Colonic mucosa (tissue), 4 donors: ENCODE measurements at regions not wholly inside any gene's neighbourhood (a gene's known extent, or its start where the extent isn't known, plus 50 kb on each side); places are given as distances from the start of the nearest gene placed in this dataset.

Experiments
- DNase-seq: peaks from one replicate; pipeline ENCODE4 v3.0.0-alpha.2; 2020
- H3K27ac ChIP-seq: fragments of 200-600 bp; one replicate; pipeline ENCODE4 v1.8.0; 2021
- H3K27me3 ChIP-seq: fragments of 200-600 bp; one replicate; pipeline ENCODE4 v1.8.0; 2021
- H3K36me3 ChIP-seq: fragments of 200-600 bp; one replicate; pipeline ENCODE4 v1.8.0; 2021
- H3K4me1 ChIP-seq: fragments of 200-600 bp; one replicate; pipeline ENCODE4 v1.8.0; 2021; ENCODE audit warnings: mild to moderate bottlenecking
- H3K4me3 ChIP-seq: fragments of 200-600 bp; one replicate; pipeline ENCODE4 v1.8.0; 2021
- H3K9ac ChIP-seq, 2 donors: one replicate each; pipeline ENCODE4 v1.7.0; 2013; ENCODE audit warnings: control low read depth in 2 of 2, low read depth in 2 of 2, low read length in 2 of 2
- H3K9me3 ChIP-seq: fragments of 200-600 bp; one replicate; pipeline ENCODE4 v1.8.0; 2021
- CTCF ChIP-seq: fragments of 200-600 bp; IDR thresholded peaks from one replicate; pipeline ENCODE4 v1.8.0; 2022; ENCODE audit warnings: antibody characterized with exemption, mild to moderate bottlenecking
- intact Hi-C: fragments of 100-400 bp; cut with DNase I; formaldehyde crosslinking; loops from one replicate; pipeline ENCODE4 v1.14.1; 2022
- donor health status: healthy.
- donor health status: DM: no; HTN: no; CAD: no.
- donor health status: DM: no; HTN: no; CAD: no.

- Histone ChIP-seq H3K9ac (no peak overlapping the region), H3K27me3 (no peaks in the 10 kb centered on the region), H3K27ac (no peak overlapping the region), H3K4me3 (no peak overlapping the region), H3K36me3 (no peaks in the 10 kb centered on the region), H3K9me3 (no peaks in the 10 kb centered on the region), H3K4me1 (no peaks in the 10 kb centered on the region)
- intact Hi-C loops: no loop called here
- no peak for DNase-seq
- no peak for TF ChIP-seq CTCF
Measured at GRCh38 chr20:62569615-62570014, 72.7 kb upstream of the SLCO4A1 start.

- Histone ChIP-seq H3K9me3 (no peaks in the 10 kb centered on the region), H3K27me3 (no peaks in the 10 kb centered on the region), H3K9ac (no peak overlapping the region), H3K4me1 (no peaks in the 10 kb centered on the region), H3K36me3 (no peaks in the 10 kb centered on the region), H3K27ac (no peak overlapping the region), H3K4me3 (no peak overlapping the region)
- DNase-seq: no peak
- TF ChIP-seq CTCF: no peak
- intact Hi-C loops: no loop called here
Measured at GRCh38 chr20:62570403-62570802, 71.9 kb upstream of the SLCO4A1 start.

GRCh38 chr20:62570897-62571668 lies 71.2 kb upstream of the SLCO4A1 start:
- intact Hi-C loops: no loop called here
- Histone ChIP-seq H3K4me1 (no peaks in the 10 kb centered on the region), H3K4me3 (no peak overlapping the region), H3K27ac (no peak overlapping the region), H3K36me3 (no peaks in the 10 kb centered on the region), H3K9me3 (no peaks in the 10 kb centered on the region), H3K27me3 (no peaks in the 10 kb centered on the region), H3K9ac (no peak overlapping the region)
- no peak for DNase-seq
- TF ChIP-seq CTCF: no peak

GRCh38 chr20:62571669-62572344 lies 70.5 kb upstream of the SLCO4A1 start:
- H3K9ac ChIP-seq: no peak overlapping the region
- no peaks in the 10 kb centered on the region for H3K4me1 ChIP-seq
- no peaks in the 10 kb centered on the region for H3K9me3 ChIP-seq
- no peak overlapping the region for H3K27ac ChIP-seq
- H3K27me3 ChIP-seq: no peaks in the 10 kb centered on the region
- no peak for DNase-seq
- intact Hi-C loops: no loop called here
- no peak for TF ChIP-seq CTCF
- no peaks in the 10 kb centered on the region for H3K36me3 ChIP-seq
- H3K4me3 ChIP-seq: no peak overlapping the region

GRCh38 chr20:62572980-62573379 lies 69.3 kb upstream of the SLCO4A1 start:
- H3K27me3 ChIP-seq: peaks cover 4% of the 10 kb centered on the region
- no peaks in the 10 kb centered on the region for H3K4me1 ChIP-seq
- H3K9ac ChIP-seq: no peak overlapping the region
- intact Hi-C loops: no loop called here
- no peak for TF ChIP-seq CTCF
- no peak overlapping the region for H3K4me3 ChIP-seq
- no peaks in the 10 kb centered on the region for H3K9me3 ChIP-seq
- H3K27ac ChIP-seq: no peak overlapping the region
- no peaks in the 10 kb centered on the region for H3K36me3 ChIP-seq
- no peak for DNase-seq
